Sigmoid colon (tissue), 4 donors: ENCODE measurements at regions not wholly inside any gene's neighbourhood (a gene's known extent, or its start where the extent isn't known, plus 50 kb on each side); places are given as distances from the start of the nearest gene placed in this dataset.

ENCODE experiments used
- EP300 ChIP-seq, 4 donors: sonication (generic); formaldehyde crosslinking; IDR thresholded peaks; one replicate each; pipeline ENCODE4 v1.6.1; 2017; ENCODE audit warnings: antibody characterized with exemption in 4 of 4
- POLR2A ChIP-seq, 2 donors: fragments of 450-650 bp; IDR thresholded peaks; one replicate each; pipeline ENCODE4 v1.6.1; 2016; ENCODE audit warnings: antibody characterized with exemption in 2 of 2, mild to moderate bottlenecking in 2 of 2, moderate library complexity in 2 of 2
- POLR2AphosphoS5 ChIP-seq, 4 donors: sonication (generic); formaldehyde crosslinking; IDR thresholded peaks; one replicate each; pipeline ENCODE4 v1.6.1; 2017; ENCODE audit warnings: antibody characterized with exemption in 4 of 4
- TF ChIP-seq, protein P1 (sequence below), 4 experiments: fragments of 450-650 bp in 3 of 4; fragments of 200-600 bp in 1 of 4; IDR thresholded peaks; one replicate each; pipeline ENCODE4 v1.5.1; 2016 to 2019; ENCODE audit warnings: antibody characterized with exemption in 4 of 4, mild to moderate bottlenecking in 3 of 4, moderate library complexity in 2 of 4

DNA sequence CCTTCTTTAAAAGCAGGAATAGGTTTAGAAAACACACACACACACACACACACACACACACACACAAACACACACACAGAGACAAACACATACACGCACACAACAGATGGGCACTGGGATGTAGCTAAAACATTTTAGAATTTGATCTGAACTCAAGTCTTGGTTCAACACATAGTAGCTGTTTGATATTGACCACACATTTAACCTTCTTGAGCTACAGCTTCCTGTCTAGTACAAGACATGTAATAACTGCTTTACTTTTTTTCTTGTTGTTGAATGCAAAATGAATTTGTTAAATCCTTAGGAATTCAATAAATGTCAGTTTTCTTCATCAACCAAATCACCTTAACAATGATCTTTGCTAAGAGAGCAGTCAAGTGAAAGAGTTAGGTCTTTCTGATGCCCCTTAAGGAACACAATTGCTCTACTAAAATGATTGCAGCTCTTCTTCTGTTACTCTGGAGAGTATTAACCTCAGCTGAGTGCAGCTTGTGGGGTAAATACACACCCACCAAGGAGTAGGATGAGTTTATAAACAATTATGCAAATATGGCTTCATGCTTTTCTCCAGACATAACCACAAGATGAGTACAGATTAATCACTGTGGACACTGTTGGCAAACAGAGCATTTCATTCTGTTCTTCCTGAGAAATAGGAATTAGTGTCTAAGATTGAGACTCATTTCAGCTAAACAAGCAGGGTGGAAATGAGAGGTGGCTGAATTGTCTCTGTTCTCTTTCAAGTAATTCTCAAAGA, 302.9 kb upstream of the PAPPA start:
- TF ChIP-seq POLR2AphosphoS5 (IDR thresholded peaks at IDR 0.05) (peak in 1 of 4 donors; percentile 21), EP300 (IDR thresholded peaks at IDR 0.05) (no peak), POLR2A (IDR thresholded peaks at IDR 0.05) (no peak)
- TF ChIP-seq, protein P1, sequence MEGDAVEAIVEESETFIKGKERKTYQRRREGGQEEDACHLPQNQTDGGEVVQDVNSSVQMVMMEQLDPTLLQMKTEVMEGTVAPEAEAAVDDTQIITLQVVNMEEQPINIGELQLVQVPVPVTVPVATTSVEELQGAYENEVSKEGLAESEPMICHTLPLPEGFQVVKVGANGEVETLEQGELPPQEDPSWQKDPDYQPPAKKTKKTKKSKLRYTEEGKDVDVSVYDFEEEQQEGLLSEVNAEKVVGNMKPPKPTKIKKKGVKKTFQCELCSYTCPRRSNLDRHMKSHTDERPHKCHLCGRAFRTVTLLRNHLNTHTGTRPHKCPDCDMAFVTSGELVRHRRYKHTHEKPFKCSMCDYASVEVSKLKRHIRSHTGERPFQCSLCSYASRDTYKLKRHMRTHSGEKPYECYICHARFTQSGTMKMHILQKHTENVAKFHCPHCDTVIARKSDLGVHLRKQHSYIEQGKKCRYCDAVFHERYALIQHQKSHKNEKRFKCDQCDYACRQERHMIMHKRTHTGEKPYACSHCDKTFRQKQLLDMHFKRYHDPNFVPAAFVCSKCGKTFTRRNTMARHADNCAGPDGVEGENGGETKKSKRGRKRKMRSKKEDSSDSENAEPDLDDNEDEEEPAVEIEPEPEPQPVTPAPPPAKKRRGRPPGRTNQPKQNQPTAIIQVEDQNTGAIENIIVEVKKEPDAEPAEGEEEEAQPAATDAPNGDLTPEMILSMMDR (IDR thresholded peaks at IDR 0.05): no peak
